ENCODE measurements at regions not wholly inside any gene's neighbourhood (a gene's known extent, or its start where the extent isn't known, plus 50 kb on each side); places are given as distances from the start of the nearest gene placed in this dataset.

- Histone ChIP-seq H3K4me1 (ENCODE audit: control insufficient read depth in 5 of 5, insufficient read depth in 5 of 5, low read length in 5 of 5) (no peaks in the 10 kb centered on the region), H3K9me3 (ENCODE audit: control insufficient read depth in 5 of 5, low read length in 5 of 5) (peaks cover 0 to 2% (median 0%) of the 10 kb centered on the region in 5 donors), H3K27ac (ENCODE audit: low read depth, low read length) (no peak overlapping the region), H3K36me3 (ENCODE audit: control insufficient read depth in 5 of 5, insufficient read depth in 5 of 5, low read length in 5 of 5) (no peaks in the 10 kb centered on the region), H3K27me3 (ENCODE audit: control insufficient read depth in 5 of 5, insufficient read depth in 4 of 5, low read length in 5 of 5) (no peaks in the 10 kb centered on the region), H3K4me3 (ENCODE audit: low read depth in 1 of 5, low read length in 5 of 5) (no peak overlapping the region), H3K9ac (ENCODE audit: low read length in 5 of 5) (no peak overlapping the region)
Observed at GRCh38 chr15:25624504-25625177, 185.8 kb upstream of the UBE3A start.

- no peaks in the 10 kb centered on the region for H3K4me1 ChIP-seq (ENCODE audit: control insufficient read depth in 5 of 5, insufficient read depth in 5 of 5, low read length in 5 of 5)
- no peaks in the 10 kb centered on the region for H3K36me3 ChIP-seq (ENCODE audit: control insufficient read depth in 5 of 5, insufficient read depth in 5 of 5, low read length in 5 of 5)
- peaks cover 0 to 3% (median 0%) of the 10 kb centered on the region in 5 donors for H3K27me3 ChIP-seq (ENCODE audit: control insufficient read depth in 5 of 5, insufficient read depth in 4 of 5, low read length in 5 of 5)
- peaks cover 0 to 4% (median 0%) of the 10 kb centered on the region in 5 donors for H3K9me3 ChIP-seq (ENCODE audit: control insufficient read depth in 5 of 5, low read length in 5 of 5)
- H3K27ac ChIP-seq (ENCODE audit: low read depth, low read length), result no peak overlapping the region
- H3K4me3 ChIP-seq (ENCODE audit: low read depth in 1 of 5, low read length in 5 of 5), result no peak overlapping the region
- H3K9ac ChIP-seq (ENCODE audit: low read length in 5 of 5), result no peak overlapping the region
Observed at GRCh38 chr15:25623708-25624107, 184.9 kb upstream of the UBE3A start.

- Histone ChIP-seq H3K9me3 (ENCODE audit: control insufficient read depth in 5 of 5, low read length in 5 of 5) (peaks cover 0 to 7% (median 0%) of the 10 kb centered on the region in 5 donors), H3K36me3 (ENCODE audit: control insufficient read depth in 5 of 5, insufficient read depth in 5 of 5, low read length in 5 of 5) (no peaks in the 10 kb centered on the region), H3K4me1 (ENCODE audit: control insufficient read depth in 5 of 5, insufficient read depth in 5 of 5, low read length in 5 of 5) (no peaks in the 10 kb centered on the region), H3K4me3 (ENCODE audit: low read depth in 1 of 5, low read length in 5 of 5) (no peak overlapping the region), H3K9ac (ENCODE audit: low read length in 5 of 5) (no peak overlapping the region), H3K27ac (ENCODE audit: low read depth, low read length) (no peak overlapping the region), H3K27me3 (ENCODE audit: control insufficient read depth in 5 of 5, insufficient read depth in 4 of 5, low read length in 5 of 5) (peaks cover 0 to 3% (median 0%) of the 10 kb centered on the region in 5 donors)
Observed at GRCh38 chr15:25620466-25620865, 181.6 kb upstream of the UBE3A start.

- Histone ChIP-seq H3K4me3 (ENCODE audit: low read depth in 1 of 5, low read length in 5 of 5) (no peak overlapping the region), H3K27ac (ENCODE audit: low read depth, low read length) (no peak overlapping the region)
Observed at GRCh38 chr15:25619761-25620160, 180.9 kb upstream of the UBE3A start.

GRCh38 chr15:25619076-25619475, 180.3 kb upstream of the UBE3A start:
- Histone ChIP-seq H3K4me1 (ENCODE audit: control insufficient read depth in 5 of 5, insufficient read depth in 5 of 5, low read length in 5 of 5) (no peaks in the 10 kb centered on the region), H3K27ac (ENCODE audit: low read depth, low read length) (no peak overlapping the region), H3K27me3 (ENCODE audit: control insufficient read depth in 5 of 5, insufficient read depth in 4 of 5, low read length in 5 of 5) (peaks cover 0 to 3% (median 0%) of the 10 kb centered on the region in 5 donors), H3K9me3 (ENCODE audit: control insufficient read depth in 5 of 5, low read length in 5 of 5) (peaks cover 0 to 7% (median 0%) of the 10 kb centered on the region in 5 donors), H3K4me3 (ENCODE audit: low read depth in 1 of 5, low read length in 5 of 5) (no peak overlapping the region), H3K9ac (ENCODE audit: low read length in 5 of 5) (no peak overlapping the region), H3K36me3 (ENCODE audit: control insufficient read depth in 5 of 5, insufficient read depth in 5 of 5, low read length in 5 of 5) (no peaks in the 10 kb centered on the region)

More at GRCh38 chr15:25619761-25620160, 180.9 kb upstream of the UBE3A start:
- Histone ChIP-seq H3K9me3 (ENCODE audit: control insufficient read depth in 5 of 5, low read length in 5 of 5) (peaks cover 0 to 7% (median 0%) of the 10 kb centered on the region in 5 donors), H3K36me3 (ENCODE audit: control insufficient read depth in 5 of 5, insufficient read depth in 5 of 5, low read length in 5 of 5) (no peaks in the 10 kb centered on the region), H3K9ac (ENCODE audit: low read length in 5 of 5) (no peak overlapping the region), H3K27me3 (ENCODE audit: control insufficient read depth in 5 of 5, insufficient read depth in 4 of 5, low read length in 5 of 5) (peaks cover 0 to 3% (median 0%) of the 10 kb centered on the region in 5 donors), H3K4me1 (ENCODE audit: control insufficient read depth in 5 of 5, insufficient read depth in 5 of 5, low read length in 5 of 5) (no peaks in the 10 kb centered on the region)

- peaks cover 0 to 3% (median 0%) of the 10 kb centered on the region in 5 donors for H3K27me3 ChIP-seq (ENCODE audit: control insufficient read depth in 5 of 5, insufficient read depth in 4 of 5, low read length in 5 of 5)
- no peak overlapping the region for H3K27ac ChIP-seq (ENCODE audit: low read depth, low read length)
- H3K4me3 ChIP-seq (ENCODE audit: low read depth in 1 of 5, low read length in 5 of 5), result no peak overlapping the region
- no peaks in the 10 kb centered on the region for H3K4me1 ChIP-seq (ENCODE audit: control insufficient read depth in 5 of 5, insufficient read depth in 5 of 5, low read length in 5 of 5)
- no peak overlapping the region for H3K9ac ChIP-seq (ENCODE audit: low read length in 5 of 5)
- H3K36me3 ChIP-seq (ENCODE audit: control insufficient read depth in 5 of 5, insufficient read depth in 5 of 5, low read length in 5 of 5), result no peaks in the 10 kb centered on the region
- H3K9me3 ChIP-seq (ENCODE audit: control insufficient read depth in 5 of 5, low read length in 5 of 5), result peaks cover 0 to 7% (median 0%) of the 10 kb centered on the region in 5 donors
Observed at GRCh38 chr15:25618161-25618560, 179.3 kb upstream of the UBE3A start.

- Histone ChIP-seq H3K9ac (ENCODE audit: low read length in 5 of 5) (no peak overlapping the region), H3K4me3 (ENCODE audit: low read depth in 1 of 5, low read length in 5 of 5) (no peak overlapping the region), H3K9me3 (ENCODE audit: control insufficient read depth in 5 of 5, low read length in 5 of 5) (peaks cover 0 to 7% (median 0%) of the 10 kb centered on the region in 5 donors), H3K27me3 (ENCODE audit: control insufficient read depth in 5 of 5, insufficient read depth in 4 of 5, low read length in 5 of 5) (peaks cover 0 to 3% (median 0%) of the 10 kb centered on the region in 5 donors), H3K36me3 (ENCODE audit: control insufficient read depth in 5 of 5, insufficient read depth in 5 of 5, low read length in 5 of 5) (no peaks in the 10 kb centered on the region), H3K4me1 (ENCODE audit: control insufficient read depth in 5 of 5, insufficient read depth in 5 of 5, low read length in 5 of 5) (peaks cover 0 to 5% (median 0%) of the 10 kb centered on the region in 5 donors), H3K27ac (ENCODE audit: low read depth, low read length) (no peak overlapping the region)
Observed at GRCh38 chr15:25616471-25616870, 177.6 kb upstream of the UBE3A start.

GRCh38 chr15:25613134-25613533, 174.3 kb upstream of the UBE3A start:
- Histone ChIP-seq H3K4me1 (ENCODE audit: control insufficient read depth in 5 of 5, insufficient read depth in 5 of 5, low read length in 5 of 5) (peaks cover 0 to 5% (median 0%) of the 10 kb centered on the region in 5 donors), H3K27ac (ENCODE audit: low read depth, low read length) (no peak overlapping the region), H3K36me3 (ENCODE audit: control insufficient read depth in 5 of 5, insufficient read depth in 5 of 5, low read length in 5 of 5) (no peaks in the 10 kb centered on the region), H3K9ac (ENCODE audit: low read length in 5 of 5) (no peak overlapping the region), H3K9me3 (ENCODE audit: control insufficient read depth in 5 of 5, low read length in 5 of 5) (peaks cover 0 to 3% (median 0%) of the 10 kb centered on the region in 5 donors), H3K4me3 (ENCODE audit: low read depth in 1 of 5, low read length in 5 of 5) (no peak overlapping the region), H3K27me3 (ENCODE audit: control insufficient read depth in 5 of 5, insufficient read depth in 4 of 5, low read length in 5 of 5) (no peaks in the 10 kb centered on the region)

GRCh38 chr15:25611603-25612002, 172.8 kb upstream of the UBE3A start:
- Histone ChIP-seq H3K4me1 (ENCODE audit: control insufficient read depth in 5 of 5, insufficient read depth in 5 of 5, low read length in 5 of 5) (peaks cover 0 to 5% (median 0%) of the 10 kb centered on the region in 5 donors), H3K36me3 (ENCODE audit: control insufficient read depth in 5 of 5, insufficient read depth in 5 of 5, low read length in 5 of 5) (no peaks in the 10 kb centered on the region), H3K27me3 (ENCODE audit: control insufficient read depth in 5 of 5, insufficient read depth in 4 of 5, low read length in 5 of 5) (no peaks in the 10 kb centered on the region), H3K9ac (ENCODE audit: low read length in 5 of 5) (no peak overlapping the region), H3K4me3 (ENCODE audit: low read depth in 1 of 5, low read length in 5 of 5) (no peak overlapping the region), H3K9me3 (ENCODE audit: control insufficient read depth in 5 of 5, low read length in 5 of 5) (peaks cover 0 to 3% (median 0%) of the 10 kb centered on the region in 5 donors), H3K27ac (ENCODE audit: low read depth, low read length) (no peak overlapping the region)

GRCh38 chr15:25609371-25609770, 170.5 kb upstream of the UBE3A start:
- Histone ChIP-seq H3K4me1 (ENCODE audit: control insufficient read depth in 5 of 5, insufficient read depth in 5 of 5, low read length in 5 of 5) (peaks cover 0 to 5% (median 0%) of the 10 kb centered on the region in 5 donors), H3K27me3 (ENCODE audit: control insufficient read depth in 5 of 5, insufficient read depth in 4 of 5, low read length in 5 of 5) (no peaks in the 10 kb centered on the region), H3K27ac (ENCODE audit: low read depth, low read length) (no peak overlapping the region), H3K9ac (ENCODE audit: low read length in 5 of 5) (no peak overlapping the region), H3K4me3 (ENCODE audit: low read depth in 1 of 5, low read length in 5 of 5) (no peak overlapping the region), H3K9me3 (ENCODE audit: control insufficient read depth in 5 of 5, low read length in 5 of 5) (peaks cover 0 to 3% (median 0%) of the 10 kb centered on the region in 5 donors), H3K36me3 (ENCODE audit: control insufficient read depth in 5 of 5, insufficient read depth in 5 of 5, low read length in 5 of 5) (no peaks in the 10 kb centered on the region)
